Thymus (tissue), 11 donors: ENCODE measurements at regions not wholly inside any gene's neighbourhood (a gene's known extent, or its start where the extent isn't known, plus 50 kb on each side); places are given as distances from the start of the nearest gene placed in this dataset.
A peak's percentile ranks its signal among the peaks of the same experiment; 100 is the strongest.

Experiments
- DNase-seq, 9 donors: peaks; one replicate each; pipeline ENCODE4 v3.0.0-alpha.2; 2013; ENCODE audit warnings: low spot score in 9 of 9, low read depth in 6 of 9, missing footprints in 1 of 9
- H3K27ac ChIP-seq, 2 donors: one replicate each; pipeline ENCODE4 v1.5.1; 2013; ENCODE audit warnings: control low read depth in 1 of 2, low read depth in 1 of 2, low read length in 1 of 2, mild to moderate bottlenecking in 1 of 2, moderate library complexity in 1 of 2
- H3K27me3 ChIP-seq, 2 donors: one replicate each; pipeline ENCODE4 v1.5.1; 2013; ENCODE audit warnings: low read length in 1 of 2; ENCODE audit not compliant: control insufficient read depth in 2 of 2, insufficient read depth in 1 of 2
- H3K36me3 ChIP-seq, 2 donors: one replicate each; pipeline ENCODE4 v1.5.1; 2013; ENCODE audit warnings: low read length in 1 of 2, mild to moderate bottlenecking in 1 of 2, moderate library complexity in 1 of 2; ENCODE audit not compliant: control insufficient read depth in 2 of 2, insufficient read depth in 2 of 2
- H3K4me1 ChIP-seq, 2 donors: one replicate each; pipeline ENCODE4 v1.5.1; 2013; ENCODE audit warnings: low read length in 2 of 2; ENCODE audit not compliant: control insufficient read depth in 2 of 2, insufficient read depth in 2 of 2
- H3K4me3 ChIP-seq, 2 donors: one replicate each; pipeline ENCODE4 v1.5.1; 2013; ENCODE audit warnings: low read length in 2 of 2, control low read depth in 1 of 2, mild to moderate bottlenecking in 1 of 2
- H3K9me3 ChIP-seq, 2 donors: one replicate each; pipeline ENCODE4 v1.5.1; 2013; ENCODE audit warnings: low read length in 1 of 2, mild to moderate bottlenecking in 1 of 2; ENCODE audit not compliant: control insufficient read depth in 2 of 2, insufficient read depth in 1 of 2
- WGBS: extraction: QIAGEN DNeasy Blood & Tissue Kit; methylation state at CpG from one replicate; pipeline ENCODE4 v1.1.7; 2013; 5-methylcytosine and 5-hydroxymethylcytosine counted together
- donor health status: healthy.

GRCh38 chr4:157994863-157995262, 178.0 kb downstream of the GASK1B start:
- no peaks in the 10 kb centered on the region for H3K27me3 ChIP-seq
- no peak for DNase-seq
- WGBS, result 93% methylated on average over 6 of the region's 6 CpGs
- no peak overlapping the region for H3K27ac ChIP-seq
- H3K4me1 ChIP-seq, result no peaks in the 10 kb centered on the region
- H3K9me3 ChIP-seq, result no peaks in the 10 kb centered on the region
- no peaks in the 10 kb centered on the region for H3K36me3 ChIP-seq
- H3K4me3 ChIP-seq, result no peak overlapping the region

GRCh38 chr4:157992948-157993839, 179.6 kb downstream of the GASK1B start:
- H3K27ac ChIP-seq, result no peak overlapping the region
- no peak overlapping the region for H3K4me3 ChIP-seq
- H3K27me3 ChIP-seq, result no peaks in the 10 kb centered on the region
- no peaks in the 10 kb centered on the region for H3K9me3 ChIP-seq
- H3K36me3 ChIP-seq, result no peaks in the 10 kb centered on the region
- no peaks in the 10 kb centered on the region for H3K4me1 ChIP-seq
- no peak for DNase-seq
- WGBS, result 90% methylated on average over 4 of the region's 4 CpGs

GRCh38 chr4:157992038-157992705, 180.7 kb downstream of the GASK1B start:
- DNase-seq, result peak; percentile 2 to 57 (median 22)
- H3K4me3 ChIP-seq, result no peak overlapping the region
- no peaks in the 10 kb centered on the region for H3K9me3 ChIP-seq
- no peaks in the 10 kb centered on the region for H3K4me1 ChIP-seq
- H3K27ac ChIP-seq, result no peak overlapping the region
- WGBS, result 10% methylated on average over 6 of the region's 6 CpGs
- no peaks in the 10 kb centered on the region for H3K36me3 ChIP-seq
- H3K27me3 ChIP-seq, result no peaks in the 10 kb centered on the region

- Histone ChIP-seq H3K27ac (no peak overlapping the region), H3K27me3 (no peaks in the 10 kb centered on the region), H3K4me1 (no peaks in the 10 kb centered on the region), H3K9me3 (no peaks in the 10 kb centered on the region), H3K4me3 (no peak overlapping the region), H3K36me3 (no peaks in the 10 kb centered on the region)
- 93% methylated on average over 2 of the region's 2 CpGs for WGBS
- no peak for DNase-seq
Observed at GRCh38 chr4:157988641-157989040, 184.2 kb downstream of the GASK1B start.

- Histone ChIP-seq H3K27me3 (no peaks in the 10 kb centered on the region), H3K4me3 (no peak overlapping the region), H3K4me1 (no peaks in the 10 kb centered on the region), H3K9me3 (no peaks in the 10 kb centered on the region), H3K36me3 (no peaks in the 10 kb centered on the region), H3K27ac (no peak overlapping the region)
- WGBS, result 69% methylated on average over 4 of the region's 4 CpGs
- no peak for DNase-seq
Observed at GRCh38 chr4:157984285-157984911, 188.4 kb downstream of the GASK1B start.

GRCh38 chr4:157983300-157983699, 189.5 kb downstream of the GASK1B start:
- Histone ChIP-seq H3K36me3 (no peaks in the 10 kb centered on the region), H3K27ac (no peak overlapping the region), H3K4me3 (no peak overlapping the region), H3K9me3 (no peaks in the 10 kb centered on the region), H3K4me1 (no peaks in the 10 kb centered on the region), H3K27me3 (no peaks in the 10 kb centered on the region)
- no peak for DNase-seq
- WGBS, result 87% methylated on average over 6 of the region's 6 CpGs

GRCh38 chr4:157980158-157980557, 192.7 kb downstream of the GASK1B start:
- no peak for DNase-seq
- no peak overlapping the region for H3K27ac ChIP-seq
- H3K4me3 ChIP-seq, result no peak overlapping the region
- H3K36me3 ChIP-seq, result no peaks in the 10 kb centered on the region
- H3K27me3 ChIP-seq, result no peaks in the 10 kb centered on the region
- H3K9me3 ChIP-seq, result no peaks in the 10 kb centered on the region
- no peaks in the 10 kb centered on the region for H3K4me1 ChIP-seq

- H3K4me3 ChIP-seq, result no peak overlapping the region
- DNase-seq, result peak; percentile 3 to 59 (median 16)
- WGBS, result 15% methylated on average over 7 of the region's 7 CpGs
- no peak overlapping the region for H3K27ac ChIP-seq
- no peaks in the 10 kb centered on the region for H3K4me1 ChIP-seq
- H3K9me3 ChIP-seq, result no peaks in the 10 kb centered on the region
- H3K27me3 ChIP-seq, result no peaks in the 10 kb centered on the region
- no peaks in the 10 kb centered on the region for H3K36me3 ChIP-seq
Observed at GRCh38 chr4:157978680-157979361, 194.0 kb downstream of the GASK1B start.

- no peaks in the 10 kb centered on the region for H3K36me3 ChIP-seq
Observed at GRCh38 chr4:157977086-157977485, 195.7 kb downstream of the GASK1B start.

More at GRCh38 chr4:157977086-157977485, 195.7 kb downstream of the GASK1B start:
- no peak for DNase-seq
- 95% methylated on average over 4 of the region's 4 CpGs for WGBS
- Histone ChIP-seq H3K4me1 (no peaks in the 10 kb centered on the region), H3K27ac (no peak overlapping the region), H3K27me3 (no peaks in the 10 kb centered on the region), H3K4me3 (no peak overlapping the region), H3K9me3 (no peaks in the 10 kb centered on the region)
